NT2/D1 (cell line): ENCODE measurements at regions not wholly inside any gene's neighbourhood (a gene's known extent, or its start where the extent isn't known, plus 50 kb on each side); places are given as distances from the start of the nearest gene placed in this dataset.

Experiments used
- DNase-seq: peaks from one replicate; pipeline ENCODE4 v3.0.0-alpha.2; 2011; ENCODE audit warnings: low read depth, low spot score
- H3K27me3 ChIP-seq: 2 replicates; pipeline ENCODE4 v1.6.0; 2011; ENCODE audit warnings: mild to moderate bottlenecking; ENCODE audit not compliant: insufficient read length, insufficient read depth
- H3K36me3 ChIP-seq: 2 replicates; pipeline ENCODE4 v1.6.1; 2011; ENCODE audit warnings: mild to moderate bottlenecking, low read length, mixed read lengths; ENCODE audit not compliant: insufficient read depth, insufficient read length
- H3K4me1 ChIP-seq: 2 replicates; pipeline ENCODE4 v1.5.1; 2011; ENCODE audit not compliant: insufficient read depth, insufficient read length
- H3K4me3 ChIP-seq: 2 replicates; pipeline ENCODE4 v1.5.1; 2011; ENCODE audit warnings: low read depth; ENCODE audit not compliant: insufficient read length
- H3K9ac ChIP-seq: 2 replicates; pipeline ENCODE4 v1.6.0; 2011; ENCODE audit warnings: low read depth; ENCODE audit not compliant: insufficient read length
- H3K9me3 ChIP-seq: 2 replicates; pipeline ENCODE4 v1.5.1; 2011; ENCODE audit warnings: mild to moderate bottlenecking, low read length; ENCODE audit not compliant: insufficient read depth
- SUZ12 ChIP-seq: IDR thresholded peaks from 2 replicates; pipeline ENCODE4 v1.6.1; 2011; ENCODE audit not compliant: insufficient read length, insufficient read depth; ENCODE audit errors: extremely low read depth
- YY1 ChIP-seq: IDR thresholded peaks from 2 replicates; pipeline ENCODE4 v1.6.1; 2011; ENCODE audit not compliant: insufficient read length, insufficient read depth
- ZNF274 ChIP-seq: IDR thresholded peaks from 2 replicates; pipeline ENCODE4 v1.6.1; 2011; ENCODE audit warnings: mild to moderate bottlenecking, low read depth, low read length

DNA sequence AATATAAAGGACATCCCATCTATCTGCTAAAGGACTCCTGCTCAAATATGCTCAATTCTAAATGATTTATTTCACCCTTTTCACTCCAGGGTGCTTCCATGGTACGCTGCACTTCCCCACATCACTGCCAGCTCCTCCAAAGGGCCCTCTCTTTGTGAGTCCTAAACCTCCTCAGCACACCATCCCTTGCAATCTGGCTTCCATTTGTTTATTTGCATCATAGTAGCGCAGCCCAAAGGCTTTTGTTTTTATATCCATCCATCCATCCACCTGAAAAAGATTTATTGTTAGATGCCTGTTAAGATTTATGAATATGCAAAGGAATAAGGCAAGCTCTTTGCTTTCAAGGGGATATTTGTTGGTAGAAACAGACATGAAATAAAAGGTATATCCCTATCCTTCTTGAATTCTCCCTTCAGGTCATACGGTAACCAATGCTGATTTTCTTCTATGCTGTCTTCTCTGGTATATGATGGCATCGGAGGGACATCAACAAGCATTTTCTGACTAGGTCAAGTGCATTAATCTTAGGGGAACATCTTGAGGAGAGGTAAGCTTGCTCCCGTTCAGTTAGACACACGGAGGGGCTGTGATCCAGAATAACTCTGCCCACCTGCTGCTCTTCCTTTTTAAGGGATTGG lies 397.6 kb downstream of the LIG4 start:
- Histone ChIP-seq H3K4me3 (no peak overlapping the region), H3K9me3 (no peaks in the 10 kb centered on the region), H3K27me3 (no peaks in the 10 kb centered on the region), H3K9ac (no peak overlapping the region), H3K4me1 (no peaks in the 10 kb centered on the region), H3K36me3 (no peaks in the 10 kb centered on the region)
- DNase-seq = peak; percentile 18
- no peak for TF ChIP-seq SUZ12
- TF ChIP-seq YY1 = no peak
- no peak for TF ChIP-seq ZNF274

- no peak for TF ChIP-seq YY1
- no peak for TF ChIP-seq ZNF274
- TF ChIP-seq SUZ12 = no peak
- no peak overlapping the region for H3K9ac ChIP-seq
- no peaks in the 10 kb centered on the region for H3K9me3 ChIP-seq
- H3K27me3 ChIP-seq = no peaks in the 10 kb centered on the region
- no peak overlapping the region for H3K4me3 ChIP-seq
- H3K4me1 ChIP-seq = no peaks in the 10 kb centered on the region
- DNase-seq = no peak
- no peaks in the 10 kb centered on the region for H3K36me3 ChIP-seq
Observed at GRCh38 chr13:107812014-107812412, 403.3 kb downstream of the LIG4 start.

DNA sequence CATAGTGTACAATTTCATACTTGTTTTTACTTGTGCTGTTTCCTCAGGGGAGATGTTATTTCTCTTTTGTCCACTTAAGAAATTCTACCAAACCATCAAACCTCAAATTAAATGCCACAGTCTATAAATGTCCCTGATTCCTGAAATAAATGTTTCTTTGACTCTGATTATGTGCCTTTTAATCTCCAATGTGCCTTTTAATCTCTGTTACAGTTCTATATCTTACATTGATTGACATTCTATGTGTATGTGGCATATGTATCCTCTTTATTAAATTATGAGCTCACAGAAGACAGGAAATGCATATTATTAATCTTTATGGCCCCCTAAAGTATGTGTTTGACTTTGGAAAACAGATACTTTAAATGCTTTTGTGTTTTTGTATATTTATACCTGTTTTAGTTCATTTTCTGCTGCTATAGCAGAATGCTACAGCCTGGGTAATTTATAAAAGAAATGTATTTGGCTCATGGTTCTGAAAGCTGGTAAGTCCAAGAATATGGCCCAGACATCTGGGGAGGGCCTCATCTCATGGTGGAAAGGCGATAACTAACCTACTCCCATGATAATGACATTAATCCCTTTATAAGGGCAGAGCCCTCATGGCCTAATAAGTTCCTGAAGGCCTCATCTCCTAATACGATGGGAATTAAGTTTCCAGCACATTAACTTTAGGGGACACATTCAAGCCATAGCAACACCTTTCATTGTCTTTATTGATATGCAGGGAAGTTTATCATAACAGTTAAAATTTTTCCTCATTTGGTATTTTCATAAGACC lies 403.9 kb downstream of the LIG4 start:
- Histone ChIP-seq H3K27me3 (no peaks in the 10 kb centered on the region), H3K4me3 (no peak overlapping the region), H3K36me3 (no peaks in the 10 kb centered on the region), H3K4me1 (no peaks in the 10 kb centered on the region), H3K9ac (no peak overlapping the region), H3K9me3 (no peaks in the 10 kb centered on the region)
- TF ChIP-seq ZNF274 (no peak), YY1 (no peak), SUZ12 (no peak)
- DNase-seq = no peak

GRCh38 chr13:107809125-107809524 lies 406.2 kb downstream of the LIG4 start:
- Histone ChIP-seq H3K4me3 (no peak overlapping the region), H3K4me1 (no peaks in the 10 kb centered on the region), H3K27me3 (no peaks in the 10 kb centered on the region), H3K9me3 (no peaks in the 10 kb centered on the region), H3K36me3 (no peaks in the 10 kb centered on the region), H3K9ac (no peak overlapping the region)
- TF ChIP-seq YY1 = no peak
- TF ChIP-seq ZNF274 = no peak
- no peak for TF ChIP-seq SUZ12
- no peak for DNase-seq

- Histone ChIP-seq H3K9ac (no peak overlapping the region), H3K4me3 (no peak overlapping the region), H3K27me3 (no peaks in the 10 kb centered on the region), H3K4me1 (no peaks in the 10 kb centered on the region), H3K9me3 (no peaks in the 10 kb centered on the region), H3K36me3 (no peaks in the 10 kb centered on the region)
- no peak for DNase-seq
- TF ChIP-seq ZNF274 (no peak), SUZ12 (no peak), YY1 (no peak)
Observed at GRCh38 chr13:107808389-107808788, 406.9 kb downstream of the LIG4 start.

DNA sequence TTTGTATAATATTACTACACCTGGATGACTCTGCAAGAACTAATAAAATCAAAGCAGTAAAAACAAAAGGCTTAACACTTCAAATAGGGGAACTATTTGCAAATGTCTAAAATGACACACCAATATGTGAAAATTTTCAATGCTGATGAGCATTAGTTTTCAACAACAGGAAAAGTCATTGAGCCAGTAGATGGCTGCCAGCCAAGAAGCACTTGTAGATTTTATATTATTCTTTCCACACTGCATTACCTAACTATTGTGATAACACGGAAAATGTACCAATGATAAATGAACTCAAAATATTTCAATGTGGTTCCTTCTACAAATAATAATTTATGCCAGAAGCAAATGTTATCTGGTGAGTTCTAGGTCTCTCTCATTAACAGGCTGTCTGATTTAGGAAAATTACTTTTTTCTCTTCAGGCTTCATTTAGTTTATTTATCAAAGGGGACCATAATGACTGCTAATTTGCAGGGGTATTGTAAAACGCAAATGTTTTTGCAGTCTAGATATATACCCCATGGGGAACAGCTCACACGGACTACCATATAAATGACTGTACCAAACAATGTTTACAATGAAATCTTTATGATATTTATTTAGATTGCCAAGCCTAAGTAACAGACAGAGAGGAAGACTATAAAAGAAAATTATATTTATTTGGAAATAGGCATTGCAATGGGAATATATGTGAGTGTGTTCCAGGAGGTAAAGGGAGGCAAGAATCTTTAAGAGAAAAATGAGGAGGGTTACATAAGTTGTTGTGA lies 407.8 kb downstream of the LIG4 start:
- TF ChIP-seq YY1 (no peak), ZNF274 (no peak), SUZ12 (no peak)
- Histone ChIP-seq H3K4me3 (no peak overlapping the region), H3K36me3 (no peaks in the 10 kb centered on the region), H3K9ac (no peak overlapping the region), H3K4me1 (no peaks in the 10 kb centered on the region), H3K27me3 (no peaks in the 10 kb centered on the region), H3K9me3 (no peaks in the 10 kb centered on the region)
- DNase-seq = no peak

GRCh38 chr13:107806726-107807125 lies 408.6 kb downstream of the LIG4 start:
- H3K9me3 ChIP-seq = no peaks in the 10 kb centered on the region
- no peak overlapping the region for H3K4me3 ChIP-seq
- TF ChIP-seq SUZ12 (no peak), ZNF274 (no peak), YY1 (no peak)
- H3K27me3 ChIP-seq = no peaks in the 10 kb centered on the region
- no peak for DNase-seq
- no peaks in the 10 kb centered on the region for H3K36me3 ChIP-seq
- no peak overlapping the region for H3K9ac ChIP-seq
- no peaks in the 10 kb centered on the region for H3K4me1 ChIP-seq
